ENCODE measurements at regions not wholly inside any gene's neighbourhood (a gene's known extent, or its start where the extent isn't known, plus 50 kb on each side); places are given as distances from the start of the nearest gene placed in this dataset.

DNA sequence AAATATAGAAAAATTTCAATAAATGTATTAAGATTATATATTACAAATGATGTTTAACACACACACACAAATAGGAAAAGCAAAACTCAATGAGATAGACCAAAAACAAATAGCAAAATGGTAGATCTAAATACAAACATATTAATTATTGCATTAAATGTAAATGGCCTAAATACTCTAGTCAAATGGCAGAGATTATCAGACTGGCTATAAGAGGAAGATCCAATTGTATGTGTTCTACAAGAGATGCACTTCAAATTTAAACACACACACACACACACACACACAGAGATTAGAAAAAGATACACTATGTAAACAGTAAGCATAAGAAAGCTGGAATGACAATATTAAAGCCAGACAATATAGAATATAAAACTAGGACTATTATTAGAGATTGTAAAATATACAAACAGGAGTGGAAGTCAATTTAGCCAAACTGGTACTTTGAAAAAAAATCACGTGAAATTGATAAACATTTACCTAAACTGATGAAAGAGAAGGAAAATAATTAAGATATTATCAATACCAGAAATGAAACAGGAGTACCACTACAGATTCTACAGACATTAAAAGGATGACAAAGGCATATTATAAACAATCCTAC, 150.5 kb downstream of the TBXT start:
- H3K9me3 ChIP-seq = peaks cover 0 to 9% (median 6%) of the 10 kb centered on the region in 4 donors
- ATAC-seq (ENCODE audit: low FRiP score in 2 of 2) (no peak), DNase-seq (no peak)
- WGBS, 2 donors = 63 to 67% methylated on average over 1 of the region's 1 CpG
- H3K4me3 ChIP-seq = no peak overlapping the region
- no peaks in the 10 kb centered on the region for H3K36me3 ChIP-seq
- H3K27ac ChIP-seq = no peak overlapping the region
- no peak for TF ChIP-seq EP300 (IDR thresholded peaks at IDR 0.05)
- no peak for TF ChIP-seq CTCF (IDR thresholded peaks at IDR 0.05)
- H3K4me1 ChIP-seq = no peaks in the 10 kb centered on the region
- no peaks in the 10 kb centered on the region for H3K27me3 ChIP-seq

DNA sequence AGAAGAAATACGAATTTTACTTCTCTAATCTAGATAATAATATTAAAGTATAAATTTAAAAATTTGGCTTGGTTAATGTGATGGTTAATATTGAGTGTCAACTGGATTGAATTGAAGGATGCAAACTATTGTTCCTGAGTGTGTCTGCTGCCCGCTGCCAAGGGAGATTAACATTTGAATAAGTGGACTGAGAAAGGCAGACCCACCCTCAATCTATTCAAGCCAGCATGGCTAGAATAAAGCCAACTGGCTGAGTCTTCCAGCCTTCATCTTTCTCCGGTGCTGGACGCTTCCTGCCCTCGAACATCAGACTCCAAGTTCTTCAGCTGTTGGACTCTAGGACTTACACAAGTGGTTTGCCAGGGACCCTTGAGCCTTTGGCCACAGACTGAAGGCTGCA, 152.7 kb downstream of the TBXT start:
- DNase-seq = no peak
- WGBS, 2 donors = 46 to 48% methylated on average over 3 to 5 of the region's 5 CpGs
- no peaks in the 10 kb centered on the region for H3K4me1 ChIP-seq
- H3K27ac ChIP-seq = no peak overlapping the region
- H3K36me3 ChIP-seq = no peaks in the 10 kb centered on the region
- no peaks in the 10 kb centered on the region for H3K27me3 ChIP-seq
- no peak overlapping the region for H3K4me3 ChIP-seq
- TF ChIP-seq EP300 (IDR thresholded peaks at IDR 0.05) (no peak), POLR2AphosphoS5 (IDR thresholded peaks at IDR 0.05) (no peak), CTCF (IDR thresholded peaks at IDR 0.05) (no peak), POLR2A (IDR thresholded peaks at IDR 0.05) (no peak)
- ATAC-seq (ENCODE audit: low FRiP score in 2 of 2) = no peak
- H3K9me3 ChIP-seq = peaks cover 0 to 9% (median 6%) of the 10 kb centered on the region in 4 donors

- TF ChIP-seq POLR2AphosphoS5 (IDR thresholded peaks at IDR 0.05) (no peak), POLR2A (IDR thresholded peaks at IDR 0.05) (no peak)
- DNase-seq = no peak
- WGBS, 2 donors = 59 to 60% methylated on average over 11 of the region's 11 CpGs
- Histone ChIP-seq H3K36me3 (no peaks in the 10 kb centered on the region), H3K4me3 (no peak overlapping the region), H3K27me3 (peaks cover 0 to 28% (median 15%) of the 10 kb centered on the region in 4 donors), H3K27ac (no peak overlapping the region), H3K9me3 (no peaks in the 10 kb centered on the region), H3K4me1 (peaks cover 0 to 24% (median 7%) of the 10 kb centered on the region in 4 donors)
- no peak for ATAC-seq (ENCODE audit: low FRiP score in 2 of 2)
These were observed 157.3 kb downstream of the TBXT start for GRCh38 chr6:166010136-166010960.

- Histone ChIP-seq H3K36me3 (no peaks in the 10 kb centered on the region), H3K27ac (no peak overlapping the region), H3K9me3 (no peaks in the 10 kb centered on the region), H3K4me1 (peaks cover 0 to 26% (median 7%) of the 10 kb centered on the region in 4 donors), H3K4me3 (no peak overlapping the region), H3K27me3 (peaks cover 0 to 28% (median 15%) of the 10 kb centered on the region in 4 donors)
- WGBS, 2 donors = 37 to 43% methylated on average over 8 of the region's 8 CpGs
- TF ChIP-seq EP300 (IDR thresholded peaks at IDR 0.05) = no peak
- no peak for TF ChIP-seq POLR2AphosphoS5 (IDR thresholded peaks at IDR 0.05)
- TF ChIP-seq CTCF (IDR thresholded peaks at IDR 0.05) = no peak
- TF ChIP-seq POLR2A (IDR thresholded peaks at IDR 0.05) = no peak
- no peak for ATAC-seq (ENCODE audit: low FRiP score in 2 of 2)
- no peak for DNase-seq
These were observed 158.1 kb downstream of the TBXT start for GRCh38 chr6:166009385-166010031.
